H9 (cell line): ENCODE measurements at regions not wholly inside any gene's neighbourhood (a gene's known extent, or its start where the extent isn't known, plus 50 kb on each side); places are given as distances from the start of the nearest gene placed in this dataset.

Experiments used
- DNase-seq: peaks from one replicate; pipeline ENCODE4 v3.0.0-alpha.2; 2017
- H2AFZ ChIP-seq: one replicate; pipeline ENCODE4 v1.6.1; 2013; ENCODE audit warnings: mild to moderate bottlenecking, low read length, control low read depth, moderate library complexity
- H2AK5ac ChIP-seq: 2 replicates; pipeline ENCODE4 v1.6.1; 2013; ENCODE audit warnings: low read length, control low read depth, mixed read lengths; ENCODE audit not compliant: insufficient read length
- H2BK120ac ChIP-seq: one replicate; pipeline ENCODE4 v1.6.1; 2013; ENCODE audit warnings: low read depth, mild to moderate bottlenecking, low read length, control low read depth, inconsistent platforms; ENCODE audit not compliant: poor library complexity, severe bottlenecking
- H2BK12ac ChIP-seq: 2 replicates; pipeline ENCODE4 v1.6.1; 2013; ENCODE audit warnings: low read length, control low read depth, mixed read lengths, low read depth; ENCODE audit not compliant: insufficient read length
- H2BK15ac ChIP-seq: 2 replicates; pipeline ENCODE4 v1.6.1; 2013; ENCODE audit warnings: low read depth, low read length, control low read depth
- H2BK20ac ChIP-seq: one replicate; pipeline ENCODE4 v1.6.1; 2013; ENCODE audit warnings: low read depth, mild to moderate bottlenecking, low read length, control low read depth, inconsistent platforms; ENCODE audit not compliant: poor library complexity, severe bottlenecking
- H2BK5ac ChIP-seq: 2 replicates; pipeline ENCODE4 v1.6.1; 2013; ENCODE audit warnings: low read length, control low read depth, mixed read lengths; ENCODE audit not compliant: insufficient read length
- H3K14ac ChIP-seq: 2 replicates; pipeline ENCODE4 v1.6.1; 2013; ENCODE audit warnings: low read length, control low read depth; ENCODE audit not compliant: insufficient read depth
- H3K18ac ChIP-seq: 2 replicates; pipeline ENCODE4 v1.6.1; 2013; ENCODE audit warnings: low read depth, mild to moderate bottlenecking, mixed read lengths, low read length, control low read depth; ENCODE audit not compliant: insufficient read length
- H3K23ac ChIP-seq: 2 replicates; pipeline ENCODE4 v1.6.1; 2013; ENCODE audit warnings: low read length, control low read depth, mixed read lengths, low read depth; ENCODE audit not compliant: insufficient read length
- H3K23me2 ChIP-seq: 2 replicates; pipeline ENCODE4 v1.6.1; 2013; ENCODE audit warnings: low read depth, mild to moderate bottlenecking, mixed read lengths, low read length, control low read depth; ENCODE audit not compliant: insufficient read length, poor library complexity, severe bottlenecking
- H3K27ac ChIP-seq: 2 replicates; pipeline ENCODE4 v1.5.1; 2013; ENCODE audit warnings: low read length, control low read depth, mixed read lengths, low read depth; ENCODE audit not compliant: insufficient read length
- H3K27me3 ChIP-seq: 2 replicates; pipeline ENCODE4 v1.6.1; 2013; ENCODE audit warnings: low read length, control low read depth, inconsistent platforms; ENCODE audit not compliant: insufficient read depth
- H3K4ac ChIP-seq: 2 replicates; pipeline ENCODE4 v1.6.1; 2013; ENCODE audit warnings: low read depth, mild to moderate bottlenecking, control low read depth, inconsistent platforms, low read length, moderate library complexity
- H3K4me1 ChIP-seq: 2 replicates; pipeline ENCODE4 v1.6.1; 2013; ENCODE audit warnings: low read length, control low read depth, inconsistent platforms; ENCODE audit not compliant: insufficient read depth
- H3K4me2 ChIP-seq: 2 replicates; pipeline ENCODE4 v1.6.1; 2013; ENCODE audit warnings: low read length, control low read depth, mixed read lengths; ENCODE audit not compliant: insufficient read length, insufficient read depth
- H3K56ac ChIP-seq: 2 replicates; pipeline ENCODE4 v1.6.1; 2013; ENCODE audit warnings: low read depth, mild to moderate bottlenecking, mixed read lengths, low read length, control low read depth; ENCODE audit not compliant: insufficient read length
- H3K79me1 ChIP-seq: 2 replicates; pipeline ENCODE4 v1.6.1; 2013; ENCODE audit warnings: low read depth, mild to moderate bottlenecking, moderate library complexity, low read length, control low read depth, inconsistent platforms; ENCODE audit not compliant: insufficient read depth, poor library complexity, severe bottlenecking
- H3K79me2 ChIP-seq: 2 replicates; pipeline ENCODE4 v1.6.1; 2013; ENCODE audit warnings: low read length, control low read depth, inconsistent platforms; ENCODE audit not compliant: insufficient read depth
- H3K9ac ChIP-seq: 2 replicates; pipeline ENCODE4 v1.6.1; 2013; ENCODE audit warnings: low read length, control low read depth, mixed read lengths; ENCODE audit not compliant: insufficient read length; ENCODE audit errors: extremely low read depth
- H3K9me3 ChIP-seq: one replicate; pipeline ENCODE4 v1.6.1; 2013; ENCODE audit warnings: low read depth, low read length, inconsistent platforms; ENCODE audit not compliant: control insufficient read depth
- H3T11ph ChIP-seq: one replicate; pipeline ENCODE4 v1.6.1; 2013; ENCODE audit warnings: mild to moderate bottlenecking, low read length, control low read depth, inconsistent platforms
- H4K20me1 ChIP-seq: one replicate; pipeline ENCODE4 v1.6.1; 2013; ENCODE audit not compliant: control insufficient read depth, insufficient read length, insufficient read depth
- H4K5ac ChIP-seq: 2 replicates; pipeline ENCODE4 v1.6.1; 2013; ENCODE audit warnings: low read depth, mild to moderate bottlenecking, mixed read lengths, low read length, control low read depth; ENCODE audit not compliant: insufficient read length
- H4K8ac ChIP-seq: replicated peaks from 2 replicates; pipeline ENCODE4 v1.6.1; 2013; ENCODE audit warnings: low read length, control low read depth, mixed read lengths, low read depth; ENCODE audit not compliant: insufficient read length
- H4K91ac ChIP-seq: 2 replicates; pipeline ENCODE4 v1.6.1; 2013; ENCODE audit warnings: low read depth, mild to moderate bottlenecking, moderate library complexity, mixed read lengths, low read length, control low read depth; ENCODE audit not compliant: insufficient read length
- H3K27ac Mint-ChIP-seq, 3 experiments: 2 replicates in 2 of 3; 3 replicates in 1 of 3; pipeline ENCODE4 v1.8.0; 2020 to 2021; ENCODE audit warnings: mixed read lengths in 3 of 3, mild to moderate bottlenecking in 1 of 3, moderate library complexity in 1 of 3
- H3K27me3 Mint-ChIP-seq: 2 replicates; pipeline ENCODE4 v1.8.0; 2021; ENCODE audit warnings: low read depth, mild to moderate bottlenecking, moderate library complexity, mixed read lengths
- H3K36me3 Mint-ChIP-seq, 3 experiments: 2 replicates in 2 of 3; 3 replicates in 1 of 3; pipeline ENCODE4 v1.8.0; 2020 to 2021; ENCODE audit warnings: low read depth in 3 of 3, mixed read lengths in 3 of 3; ENCODE audit not compliant: insufficient read depth in 1 of 3
- H3K4me1 Mint-ChIP-seq, 2 experiments: 2 replicates each; pipeline ENCODE4 v1.8.0; 2020; ENCODE audit warnings: mixed read lengths in 2 of 2
- H3K4me3 Mint-ChIP-seq, 2 experiments: 2 replicates in 1 of 2; 3 replicates in 1 of 2; pipeline ENCODE4 v1.8.0; 2020 to 2021; ENCODE audit warnings: mild to moderate bottlenecking in 2 of 2, mixed read lengths in 2 of 2, moderate library complexity in 1 of 2
- H3K9me3 Mint-ChIP-seq, 2 experiments: 2 replicates in 1 of 2; 3 replicates in 1 of 2; pipeline ENCODE4 v1.8.0; 2020; ENCODE audit warnings: mild to moderate bottlenecking in 2 of 2, mixed read lengths in 2 of 2, moderate library complexity in 1 of 2
- WGBS: extraction: QIAGEN DNeasy Blood & Tissue Kit; methylation state at CpG from one replicate; pipeline ENCODE4 v1.1.7; 2013; ENCODE audit warnings: missing lambda C conversion rate, low lambda C conversion rate, mixed read lengths; ENCODE audit not compliant: insufficient read length; ENCODE audit errors: extremely low coverage; 5-methylcytosine and 5-hydroxymethylcytosine counted together
- TF ChIP-seq, protein P1 (sequence below): fragments of 200-600 bp; sonication (generic); conservative IDR thresholded peaks from 3 replicates; pipeline ENCODE4 v1.8.0; 2021; ENCODE audit warnings: antibody characterized with exemption, mild to moderate bottlenecking

- Histone ChIP-seq H3T11ph (no peak overlapping the region), H3K79me1 (no peaks in the 10 kb centered on the region), H2BK5ac (no peak overlapping the region), H3K4me2 (no peak overlapping the region), H3K23me2 (no peaks in the 10 kb centered on the region), H2AK5ac (no peak overlapping the region), H2BK15ac (no peak overlapping the region), H2AFZ (no peak overlapping the region), H3K4me1 (no peaks in the 10 kb centered on the region), H3K27ac (no peak overlapping the region), H3K18ac (no peak overlapping the region), H4K8ac (no peak overlapping the region), H4K20me1 (no peaks in the 10 kb centered on the region), H3K27me3 (no peaks in the 10 kb centered on the region), H3K56ac (no peak overlapping the region), H4K5ac (no peak overlapping the region), H3K9me3 (no peaks in the 10 kb centered on the region), H3K4ac (no peak overlapping the region), H2BK20ac (no peak overlapping the region), H3K14ac (no peak overlapping the region), H3K23ac (no peak overlapping the region), H3K79me2 (no peaks in the 10 kb centered on the region), H4K91ac (no peak overlapping the region), H3K9ac (no peak overlapping the region), H2BK12ac (no peak overlapping the region), H2BK120ac (no peak overlapping the region)
- DNase-seq = no peak
- peaks cover 17 to 53% of the 10 kb centered on the region in 2 experiments; a peak in 4 of 5 replicates for H3K9me3 Mint-ChIP-seq
- no peak overlapping the region for H3K4me3 Mint-ChIP-seq
- no peak overlapping the region for H3K27ac Mint-ChIP-seq
- TF ChIP-seq, protein P1, sequence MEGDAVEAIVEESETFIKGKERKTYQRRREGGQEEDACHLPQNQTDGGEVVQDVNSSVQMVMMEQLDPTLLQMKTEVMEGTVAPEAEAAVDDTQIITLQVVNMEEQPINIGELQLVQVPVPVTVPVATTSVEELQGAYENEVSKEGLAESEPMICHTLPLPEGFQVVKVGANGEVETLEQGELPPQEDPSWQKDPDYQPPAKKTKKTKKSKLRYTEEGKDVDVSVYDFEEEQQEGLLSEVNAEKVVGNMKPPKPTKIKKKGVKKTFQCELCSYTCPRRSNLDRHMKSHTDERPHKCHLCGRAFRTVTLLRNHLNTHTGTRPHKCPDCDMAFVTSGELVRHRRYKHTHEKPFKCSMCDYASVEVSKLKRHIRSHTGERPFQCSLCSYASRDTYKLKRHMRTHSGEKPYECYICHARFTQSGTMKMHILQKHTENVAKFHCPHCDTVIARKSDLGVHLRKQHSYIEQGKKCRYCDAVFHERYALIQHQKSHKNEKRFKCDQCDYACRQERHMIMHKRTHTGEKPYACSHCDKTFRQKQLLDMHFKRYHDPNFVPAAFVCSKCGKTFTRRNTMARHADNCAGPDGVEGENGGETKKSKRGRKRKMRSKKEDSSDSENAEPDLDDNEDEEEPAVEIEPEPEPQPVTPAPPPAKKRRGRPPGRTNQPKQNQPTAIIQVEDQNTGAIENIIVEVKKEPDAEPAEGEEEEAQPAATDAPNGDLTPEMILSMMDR = no peak
- H3K27me3 Mint-ChIP-seq = no peaks in the 10 kb centered on the region
- WGBS = no CpG with 5 or more reads among the region's 1 CpG
- H3K4me1 Mint-ChIP-seq = peaks cover 0 to 2% of the 10 kb centered on the region in 2 experiments; a peak in 2 of 4 replicates
- no peaks in the 10 kb centered on the region; a peak in 2 of 7 replicates for H3K36me3 Mint-ChIP-seq
Measured at GRCh38 chrX:34218063-34218462, 85.9 kb upstream of the FAM47A start.
